Fibroblast of gingiva (primary cell): ENCODE measurements at regions not wholly inside any gene's neighbourhood (a gene's known extent, or its start where the extent isn't known, plus 50 kb on each side); places are given as distances from the start of the nearest gene placed in this dataset.
"Not testable (repeated sequence)": the region's sequence is repeated elsewhere in the genome, so short reads cannot be mapped to it uniquely, and the experiment has no call there.

Experiments used
- DNase-seq: peaks from one replicate; pipeline ENCODE4 v3.0.0-alpha.2; 2011; ENCODE audit warnings: low read depth

DNA sequence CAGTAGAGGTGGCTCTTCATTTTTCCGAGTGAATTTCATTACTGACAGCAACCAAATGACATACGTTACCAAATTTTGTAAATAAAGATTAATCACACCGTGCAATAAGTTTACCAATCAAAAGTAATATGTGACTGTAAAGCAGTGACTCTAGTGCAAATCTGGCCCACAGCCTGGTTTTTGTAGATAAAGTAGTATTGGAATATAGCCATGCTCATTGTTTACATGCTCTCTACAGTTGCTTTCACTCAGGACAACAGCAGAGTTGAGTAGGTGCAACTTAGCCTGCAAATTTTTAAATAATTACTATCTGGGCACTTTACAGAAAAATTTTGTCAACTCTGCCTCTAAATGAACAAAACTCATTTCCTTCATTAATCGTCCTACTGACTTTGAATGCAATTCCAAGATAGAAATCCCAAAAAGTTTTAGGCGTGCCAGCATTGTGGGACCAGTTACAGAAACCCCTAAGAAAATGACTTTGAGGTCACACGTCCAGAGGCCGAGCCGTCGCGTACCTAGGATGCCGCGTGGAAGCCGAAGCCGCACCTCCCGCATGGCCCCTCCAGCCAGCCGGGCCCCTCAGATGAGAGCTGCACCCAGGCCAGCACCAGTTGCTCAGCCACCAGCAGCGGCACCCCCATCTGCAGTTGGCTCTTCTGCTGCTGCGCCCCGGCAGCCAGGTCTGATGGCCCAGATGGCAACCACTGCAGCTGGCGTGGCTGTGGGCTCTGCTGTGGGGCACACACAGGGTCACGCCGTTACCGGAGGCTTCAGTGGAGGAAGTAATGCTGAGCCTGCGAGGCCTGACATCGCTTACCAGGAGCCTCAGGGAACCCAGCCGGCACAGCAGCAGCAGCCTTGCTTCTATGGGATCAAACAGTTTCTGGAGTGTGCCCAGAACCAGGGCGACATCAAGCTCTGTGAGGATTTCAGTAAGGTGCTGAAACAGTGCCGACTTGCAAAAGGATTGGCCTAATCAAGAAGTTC is 180.7 kb upstream of the TLE4 start:
- DNase-seq: no peak

- no peak for DNase-seq
Measured at GRCh38 chr9:79395228-79395627, 176.5 kb upstream of the TLE4 start.

GRCh38 chr9:79395755-79396154 is 176.0 kb upstream of the TLE4 start:
- DNase-seq: no peak

DNA sequence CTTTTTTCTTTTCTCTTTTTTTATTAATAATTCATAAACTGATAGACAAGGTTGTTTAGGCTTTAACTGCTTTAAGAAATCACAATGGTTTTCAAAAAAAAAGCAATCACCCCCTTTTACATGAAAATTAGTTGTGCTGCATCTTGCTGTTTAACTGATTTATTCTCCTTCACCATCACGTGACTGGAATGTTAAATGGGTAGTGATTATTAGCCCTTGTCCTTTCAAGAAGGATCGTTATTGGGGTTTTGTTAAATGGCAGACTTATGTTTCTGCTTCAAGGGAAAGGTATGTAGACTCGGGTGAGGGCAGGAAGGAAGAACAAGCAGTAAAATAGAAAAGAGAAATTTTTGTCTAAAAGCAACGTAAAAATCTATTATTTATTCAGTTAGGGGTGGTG is 175.6 kb upstream of the TLE4 start:
- DNase-seq: no peak

- DNase-seq: no peak
Measured at GRCh38 chr9:79403495-79403894, 168.3 kb upstream of the TLE4 start.

- no peak for DNase-seq
Measured at GRCh38 chr9:79408200-79408599, 163.6 kb upstream of the TLE4 start.

DNA sequence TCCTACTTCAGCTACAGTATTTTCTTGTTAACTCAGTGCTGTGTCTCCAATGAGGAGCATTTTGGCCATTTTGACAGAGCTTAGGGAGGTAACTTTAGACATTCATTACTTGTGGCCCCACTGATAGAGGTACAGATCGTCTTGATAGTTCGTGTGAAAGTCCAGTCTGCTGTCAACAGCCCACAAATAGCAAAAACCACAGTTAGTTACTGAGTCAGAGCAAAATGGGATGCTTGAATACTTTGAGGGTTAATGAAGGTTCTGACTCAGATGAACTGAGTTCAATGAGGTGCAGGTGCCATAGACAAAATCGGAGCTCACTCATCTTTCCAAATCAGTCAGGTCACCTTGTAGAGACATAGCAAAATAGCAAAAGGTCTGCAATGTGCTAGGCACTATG is 163.1 kb upstream of the TLE4 start:
- no peak for DNase-seq

DNA sequence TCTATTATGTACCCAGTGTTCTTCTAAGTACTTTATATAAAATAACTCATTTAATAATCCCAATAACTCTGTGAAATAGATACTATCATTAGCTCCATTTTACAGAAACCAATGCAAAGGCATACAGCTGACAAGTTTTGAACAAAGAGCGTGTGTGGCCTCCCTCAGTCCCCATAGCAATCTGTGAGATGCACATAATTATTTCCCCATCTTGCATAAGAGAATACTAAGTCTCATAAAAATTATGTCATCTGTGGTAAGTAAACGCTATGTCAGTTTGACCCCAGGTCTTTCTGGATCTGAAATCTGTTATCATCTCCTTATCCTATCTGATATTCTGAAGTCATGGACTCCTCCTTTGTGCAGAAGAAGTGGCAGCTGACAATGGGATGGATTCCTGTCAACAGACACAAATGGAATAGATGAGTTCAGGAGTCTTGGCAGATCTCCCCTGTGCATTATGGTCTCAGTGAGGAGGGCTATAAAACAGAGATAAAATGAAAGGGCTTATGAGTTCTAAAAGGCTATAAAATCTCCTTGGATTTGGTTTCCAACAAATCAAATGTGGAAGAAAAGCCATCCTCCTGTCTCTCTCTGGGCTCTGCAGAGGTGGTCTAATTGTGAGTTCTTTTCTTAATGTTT is 162.5 kb upstream of the TLE4 start:
- no peak for DNase-seq

GRCh38 chr9:79425840-79426239 is 145.9 kb upstream of the TLE4 start:
- DNase-seq: no peak

GRCh38 chr9:79428422-79428821 is 143.3 kb upstream of the TLE4 start:
- no peak for DNase-seq

DNA sequence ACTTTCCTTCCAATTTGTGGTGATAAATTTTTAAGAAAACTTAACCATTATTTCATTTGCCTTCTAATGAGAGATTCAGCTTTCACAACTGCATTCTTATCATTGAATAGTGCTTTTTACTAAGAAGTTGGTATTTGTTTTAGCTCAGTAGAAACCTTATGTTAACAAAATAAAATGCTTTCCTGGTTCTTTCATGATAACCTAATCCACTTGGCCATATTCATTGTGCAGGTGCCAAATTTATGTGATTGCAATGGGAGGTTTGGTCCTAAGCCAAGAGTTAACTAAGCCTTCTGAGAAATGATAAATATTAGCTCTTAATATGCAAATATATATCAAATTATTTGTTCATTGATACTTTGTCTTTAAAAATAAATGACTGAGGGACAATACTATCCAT is 141.1 kb upstream of the TLE4 start:
- no peak for DNase-seq

DNA sequence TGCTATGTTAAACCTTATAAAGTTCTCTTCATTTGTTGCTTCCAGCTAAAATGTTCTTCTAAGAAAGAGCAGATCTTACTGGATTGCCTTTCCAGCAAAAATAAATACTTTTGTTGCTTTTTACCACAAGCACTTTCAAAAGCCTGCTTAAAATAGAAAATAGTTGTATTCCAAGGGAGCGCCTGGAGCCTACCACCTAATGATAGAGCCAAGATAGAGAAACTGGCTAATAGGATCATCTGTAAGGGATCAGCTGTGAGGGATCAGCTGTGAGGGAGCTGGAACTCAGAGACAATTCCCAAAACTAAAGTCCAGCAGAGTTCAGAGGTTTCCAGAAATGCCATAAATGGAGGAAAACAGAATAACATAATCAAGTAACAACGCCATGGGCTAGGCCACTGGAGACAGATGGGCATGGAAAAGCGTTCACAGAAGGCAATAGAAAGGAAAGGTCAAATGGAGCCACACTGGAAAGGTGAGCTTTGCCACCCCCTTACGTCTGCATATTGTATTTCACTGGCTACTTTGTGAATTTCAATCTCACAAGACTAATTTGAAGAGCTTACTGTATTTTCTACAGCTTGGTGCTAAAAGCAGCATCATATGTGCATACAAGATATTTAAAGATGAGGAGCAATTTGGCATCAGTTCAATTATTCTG is 140.6 kb upstream of the TLE4 start:
- DNase-seq: no peak

GRCh38 chr9:79432485-79432884 is 139.3 kb upstream of the TLE4 start:
- no peak for DNase-seq

DNA sequence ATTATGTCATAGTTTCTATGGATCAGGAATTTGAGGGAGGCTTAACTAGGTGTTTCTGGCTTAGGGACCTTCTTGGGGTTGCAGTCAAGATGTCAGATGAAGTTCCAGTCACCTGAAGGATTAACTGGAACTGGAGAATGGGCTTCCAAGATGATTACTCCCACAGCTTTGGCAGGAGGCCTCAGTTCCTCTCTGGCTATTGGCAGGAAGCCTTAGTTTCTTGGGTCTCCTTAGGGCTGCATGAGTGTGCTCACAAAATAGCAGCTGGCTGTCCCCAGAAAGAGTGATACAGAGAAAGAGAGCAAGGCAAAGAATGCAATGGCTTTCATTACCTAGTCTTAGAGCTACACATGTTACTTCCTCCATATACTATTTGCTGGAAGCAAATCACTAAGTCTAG is 138.1 kb upstream of the TLE4 start:
- no peak for DNase-seq

DNA sequence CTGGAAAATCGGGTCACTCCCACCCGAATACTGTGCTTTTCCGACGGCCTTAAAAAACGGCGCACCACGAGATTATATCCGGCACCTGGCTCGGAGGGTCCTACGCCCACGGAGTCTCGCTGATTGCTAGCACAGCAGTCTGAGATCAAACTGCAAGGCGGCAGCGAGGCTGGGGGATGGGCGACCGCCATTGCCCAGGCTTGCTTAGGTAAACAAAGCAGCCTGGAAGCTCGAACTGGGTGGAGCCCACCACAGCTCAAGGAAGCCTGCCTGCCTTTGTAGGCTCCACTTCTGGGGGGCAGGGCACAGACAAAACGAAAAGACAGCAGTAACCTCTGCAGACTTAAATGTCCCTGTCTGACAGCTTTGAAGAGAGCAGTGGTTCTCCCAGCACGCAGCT is 132.5 kb upstream of the TLE4 start:
- DNase-seq: not testable (repeated sequence)

DNA sequence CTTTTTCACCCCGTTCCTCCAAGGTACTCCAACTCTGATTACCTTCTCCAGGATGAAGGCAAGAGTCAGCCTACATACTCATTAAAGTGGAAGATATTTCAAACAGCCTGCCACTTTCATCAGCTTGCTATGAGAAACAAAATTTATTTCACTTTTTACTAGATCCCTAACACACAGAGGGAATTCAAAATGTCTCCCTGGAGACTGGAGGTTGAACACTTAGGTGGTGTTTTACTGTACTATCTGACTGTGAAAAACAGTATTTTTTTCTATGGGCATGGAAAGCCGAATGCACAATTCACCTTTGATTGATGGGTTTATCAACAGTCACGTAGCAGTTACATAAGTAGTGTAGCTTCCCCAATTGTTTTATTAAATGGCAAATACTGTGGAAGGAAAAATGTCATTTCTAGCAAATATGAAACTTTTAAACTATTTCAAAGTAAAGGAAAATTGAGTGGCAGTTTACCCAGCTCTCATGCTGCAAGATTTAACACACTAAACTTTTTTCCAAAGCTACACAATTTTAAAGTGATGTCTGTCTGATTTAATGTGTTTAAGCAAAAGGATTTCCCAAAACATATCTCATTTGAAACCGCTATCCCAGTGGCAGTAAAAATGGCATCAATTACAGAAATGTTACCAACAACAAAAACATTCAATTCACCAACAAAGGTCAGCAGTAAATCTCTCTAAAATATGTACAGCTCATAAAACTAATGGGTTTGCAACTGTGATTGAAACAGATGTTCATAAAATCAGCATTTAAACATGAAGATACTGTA is 125.0 kb upstream of the TLE4 start:
- no peak for DNase-seq

GRCh38 chr9:79447308-79447605 is 124.5 kb upstream of the TLE4 start:
- no peak for DNase-seq

DNA sequence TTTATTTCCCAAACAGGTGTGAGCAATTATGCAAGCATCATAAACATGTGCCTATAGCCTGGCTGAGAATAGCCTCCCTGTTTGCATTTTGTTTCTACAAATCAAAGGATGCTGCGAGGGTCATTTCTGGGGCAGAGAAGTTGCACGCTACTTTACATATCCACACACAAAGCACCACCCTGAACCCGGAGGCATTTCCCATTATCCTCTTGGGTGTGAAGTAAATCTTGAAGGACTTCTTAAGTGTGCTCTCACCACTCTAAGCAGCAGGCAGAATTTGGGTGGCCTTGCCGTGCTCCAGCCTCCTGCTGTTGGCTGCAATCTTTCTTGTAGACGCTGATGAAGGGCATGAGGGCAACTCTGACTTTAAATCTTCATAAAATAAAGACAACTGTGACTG is 124.0 kb upstream of the TLE4 start:
- DNase-seq: no peak

- no peak for DNase-seq
Measured at GRCh38 chr9:79452265-79452664, 119.5 kb upstream of the TLE4 start.

DNA sequence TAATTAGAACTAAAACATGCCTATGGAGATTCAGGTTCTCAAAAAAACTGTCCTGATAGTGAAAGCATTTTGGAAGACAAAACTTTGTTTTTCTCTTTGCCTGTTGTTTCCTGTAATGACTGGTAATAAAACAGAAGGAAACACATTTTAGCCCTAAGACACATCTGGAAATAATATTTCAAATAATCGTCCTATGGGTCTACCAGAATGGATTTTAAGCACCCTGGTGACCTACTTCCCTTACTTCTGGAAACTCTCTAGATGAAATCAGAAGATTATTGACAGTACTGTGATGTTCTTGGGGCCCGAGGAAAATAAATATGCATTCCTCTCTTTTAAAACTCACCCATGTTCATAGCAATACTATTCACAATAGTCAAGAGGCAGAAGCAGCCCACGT is 110.1 kb upstream of the TLE4 start:
- no peak for DNase-seq

GRCh38 chr9:79465156-79465555 is 106.6 kb upstream of the TLE4 start:
- DNase-seq: no peak

GRCh38 chr9:79469164-79469563 is 102.6 kb upstream of the TLE4 start:
- DNase-seq: no peak
